ENCODE measurements at regions not wholly inside any gene's neighbourhood (a gene's known extent, or its start where the extent isn't known, plus 50 kb on each side); places are given as distances from the start of the nearest gene placed in this dataset.

DNA sequence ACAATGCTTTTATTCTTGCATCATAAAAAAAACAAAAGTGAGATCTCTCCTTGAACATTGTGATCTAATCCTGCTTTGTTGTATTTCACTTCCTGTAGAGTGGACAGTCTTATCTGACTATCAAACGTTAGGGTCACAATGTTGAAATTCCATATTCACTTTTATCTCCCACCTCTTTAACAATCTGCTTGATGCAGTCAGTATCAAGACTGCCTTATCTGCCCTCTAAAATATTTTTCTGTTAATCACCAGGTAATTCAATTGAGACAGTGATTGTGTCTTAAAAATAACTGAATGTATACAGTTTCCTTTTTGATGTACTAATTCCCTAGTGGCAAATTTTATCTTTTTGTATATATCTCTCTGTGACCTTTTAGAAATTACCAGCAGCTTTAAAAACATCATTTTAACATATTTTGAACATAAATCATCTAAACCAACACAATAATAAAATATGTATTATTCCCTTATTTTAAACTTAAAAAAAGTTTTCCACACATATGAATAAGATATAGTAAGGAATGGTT, 143.1 kb upstream of the MPPED2 start:
- Histone ChIP-seq H3K27ac (ENCODE audit: low read length in 2 of 2) (no peak overlapping the region), H3K4me1 (ENCODE audit: control insufficient read depth in 2 of 2, insufficient read depth in 2 of 2, low read length in 2 of 2) (no peaks in the 10 kb centered on the region), H3K9me3 (ENCODE audit: control extremely low read depth in 1 of 3, control insufficient read depth in 2 of 3, insufficient read depth in 1 of 3, low read length in 2 of 3) (peaks cover 0 to 4% (median 0%) of the 10 kb centered on the region in 3 donors), H2AFZ (ENCODE audit: insufficient read depth, low read depth, low read length, poor library complexity, severe bottlenecking) (no peak overlapping the region), H3K79me2 (ENCODE audit: control insufficient read depth, insufficient read depth, low read length) (no peaks in the 10 kb centered on the region), H3K27me3 (replicated peaks in 1 of 4; ENCODE audit: control extremely low read depth in 1 of 4, control insufficient read depth in 3 of 4, insufficient read depth in 4 of 4, low read length in 3 of 4) (no peaks in the 10 kb centered on the region), H3K36me3 (replicated peaks in 1 of 2; ENCODE audit: control extremely low read depth in 1 of 2, control insufficient read depth in 1 of 2, extremely low read depth in 1 of 2, insufficient read depth in 2 of 2, low read length in 1 of 2) (no peaks in the 10 kb centered on the region), H3K9ac (ENCODE audit: low read length) (no peak overlapping the region), H3K4me2 (replicated peaks; ENCODE audit: low read depth, low read length, poor library complexity, severe bottlenecking) (no peak overlapping the region), H4K20me1 (ENCODE audit: control insufficient read depth, insufficient read depth, low read length, poor library complexity, severe bottlenecking) (no peaks in the 10 kb centered on the region), H3K4me3 (ENCODE audit: control extremely low read depth in 1 of 5, extremely low read depth in 1 of 5, insufficient read depth in 1 of 5, low read depth in 2 of 5, low read length in 4 of 5) (no peak overlapping the region)
- TF ChIP-seq EZH2 (IDR thresholded peaks at IDR 0.05; ENCODE audit: borderline replicate concordance, insufficient read depth, low read depth, low read length, poor library complexity, severe bottlenecking): no peak
- TF ChIP-seq, protein P1, sequence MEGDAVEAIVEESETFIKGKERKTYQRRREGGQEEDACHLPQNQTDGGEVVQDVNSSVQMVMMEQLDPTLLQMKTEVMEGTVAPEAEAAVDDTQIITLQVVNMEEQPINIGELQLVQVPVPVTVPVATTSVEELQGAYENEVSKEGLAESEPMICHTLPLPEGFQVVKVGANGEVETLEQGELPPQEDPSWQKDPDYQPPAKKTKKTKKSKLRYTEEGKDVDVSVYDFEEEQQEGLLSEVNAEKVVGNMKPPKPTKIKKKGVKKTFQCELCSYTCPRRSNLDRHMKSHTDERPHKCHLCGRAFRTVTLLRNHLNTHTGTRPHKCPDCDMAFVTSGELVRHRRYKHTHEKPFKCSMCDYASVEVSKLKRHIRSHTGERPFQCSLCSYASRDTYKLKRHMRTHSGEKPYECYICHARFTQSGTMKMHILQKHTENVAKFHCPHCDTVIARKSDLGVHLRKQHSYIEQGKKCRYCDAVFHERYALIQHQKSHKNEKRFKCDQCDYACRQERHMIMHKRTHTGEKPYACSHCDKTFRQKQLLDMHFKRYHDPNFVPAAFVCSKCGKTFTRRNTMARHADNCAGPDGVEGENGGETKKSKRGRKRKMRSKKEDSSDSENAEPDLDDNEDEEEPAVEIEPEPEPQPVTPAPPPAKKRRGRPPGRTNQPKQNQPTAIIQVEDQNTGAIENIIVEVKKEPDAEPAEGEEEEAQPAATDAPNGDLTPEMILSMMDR (IDR thresholded peaks at IDR 0.05): no peak
- intact Hi-C loops (cut with micrococcal nuclease): no loop called here
- no peak overlapping the region for H3K4me3 Mint-ChIP-seq
- ATAC-seq (ENCODE audit: low read depth) (no peak), DNase-seq (no peak)
- H3K27ac Mint-ChIP-seq: no peak overlapping the region
- POLR2A ChIA-PET: no interaction called here
- CTCF ChIA-PET: no interaction called here
- no peaks in the 10 kb centered on the region for H3K27me3 Mint-ChIP-seq
- H3K9me3 Mint-ChIP-seq (ENCODE audit: insufficient read depth): no peaks in the 10 kb centered on the region
- no peaks in the 10 kb centered on the region for H3K4me1 Mint-ChIP-seq
- 33% methylated on average over 1 of the region's 1 CpG for WGBS (ENCODE audit: insufficient coverage)

DNA sequence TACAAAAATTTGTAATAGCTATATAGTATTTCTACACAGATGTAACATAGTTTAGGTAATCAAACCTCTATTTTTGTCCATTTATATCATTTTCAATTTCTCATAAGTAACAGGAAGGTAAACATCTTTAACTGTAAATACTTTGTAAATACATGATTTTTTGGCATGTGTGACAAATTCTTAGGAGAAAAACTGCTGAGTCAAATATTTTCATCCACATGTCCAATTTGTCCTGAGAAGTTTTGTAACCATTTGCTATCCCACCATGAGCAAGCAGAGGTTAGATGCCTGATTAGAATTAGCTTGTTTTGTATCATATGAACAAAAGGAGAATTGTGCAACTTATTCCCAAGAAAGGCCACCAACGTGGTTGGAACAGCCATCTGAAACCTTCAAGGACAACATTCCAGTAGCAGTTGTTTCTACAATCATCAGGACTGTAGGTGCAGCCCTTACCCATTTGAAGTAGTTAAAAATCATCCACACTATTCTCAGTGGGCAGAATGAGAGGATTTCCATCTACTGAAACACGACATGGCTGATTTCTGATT, 139.6 kb upstream of the MPPED2 start:
- no peak overlapping the region for H3K27ac Mint-ChIP-seq
- H3K4me3 Mint-ChIP-seq: no peak overlapping the region
- 40% methylated on average over 1 of the region's 2 CpGs for WGBS (ENCODE audit: insufficient coverage)
- ChIA-PET POLR2A (no interaction called here), CTCF (interaction anchor here (0.8 kb wide), 1 partner anchor 11 kb away, joined by 3 read pairs; no protein-coding TSS in a partner anchor)
- ATAC-seq (ENCODE audit: low read depth) (no peak), DNase-seq (no peak)
- H3K36me3 ChIP-seq (replicated peaks in 1 of 2; ENCODE audit: control extremely low read depth in 1 of 2, control insufficient read depth in 1 of 2, extremely low read depth in 1 of 2, insufficient read depth in 2 of 2, low read length in 1 of 2): no peaks in the 10 kb centered on the region
- no peak overlapping the region for H3K4me3 ChIP-seq (ENCODE audit: control extremely low read depth in 1 of 5, extremely low read depth in 1 of 5, insufficient read depth in 1 of 5, low read depth in 2 of 5, low read length in 4 of 5)
- H3K79me2 ChIP-seq (ENCODE audit: control insufficient read depth, insufficient read depth, low read length): no peaks in the 10 kb centered on the region
- H3K27me3 Mint-ChIP-seq: no peaks in the 10 kb centered on the region
- no peaks in the 10 kb centered on the region for H3K4me1 ChIP-seq (ENCODE audit: control insufficient read depth in 2 of 2, insufficient read depth in 2 of 2, low read length in 2 of 2)
- no peak overlapping the region for H3K9ac ChIP-seq (ENCODE audit: low read length)
- no peak overlapping the region for H3K4me2 ChIP-seq (replicated peaks; ENCODE audit: low read depth, low read length, poor library complexity, severe bottlenecking)
- no peak overlapping the region for H3K27ac ChIP-seq (ENCODE audit: low read length in 2 of 2)
- H4K20me1 ChIP-seq (ENCODE audit: control insufficient read depth, insufficient read depth, low read length, poor library complexity, severe bottlenecking): no peaks in the 10 kb centered on the region
- intact Hi-C loops (cut with micrococcal nuclease): no loop called here
- no peaks in the 10 kb centered on the region for H3K4me1 Mint-ChIP-seq
- H3K9me3 Mint-ChIP-seq (ENCODE audit: insufficient read depth): no peaks in the 10 kb centered on the region
- no peak overlapping the region for H2AFZ ChIP-seq (ENCODE audit: insufficient read depth, low read depth, low read length, poor library complexity, severe bottlenecking)
- no peak for TF ChIP-seq EZH2 (IDR thresholded peaks at IDR 0.05; ENCODE audit: borderline replicate concordance, insufficient read depth, low read depth, low read length, poor library complexity, severe bottlenecking)
- TF ChIP-seq, protein P1 (IDR thresholded peaks at IDR 0.05): no peak
- H3K27me3 ChIP-seq (replicated peaks in 1 of 4; ENCODE audit: control extremely low read depth in 1 of 4, control insufficient read depth in 3 of 4, insufficient read depth in 4 of 4, low read length in 3 of 4): no peaks in the 10 kb centered on the region
- peaks cover 0 to 4% (median 0%) of the 10 kb centered on the region in 3 donors for H3K9me3 ChIP-seq (ENCODE audit: control extremely low read depth in 1 of 3, control insufficient read depth in 2 of 3, insufficient read depth in 1 of 3, low read length in 2 of 3)
